PC-9 (cell line): ENCODE measurements at regions not wholly inside any gene's neighbourhood (a gene's known extent, or its start where the extent isn't known, plus 50 kb on each side); places are given as distances from the start of the nearest gene placed in this dataset.

Experiments used
- CTCF ChIP-seq: fragments of 200-600 bp; sonication (generic); conservative IDR thresholded peaks from 2 replicates; pipeline ENCODE4 v1.6.1; 2017; ENCODE audit warnings: mixed run types, antibody characterized with exemption, mild to moderate bottlenecking, moderate library complexity
- EZH2 ChIP-seq: fragments of 200-600 bp; sonication (generic); IDR thresholded peaks from 2 replicates; pipeline ENCODE4 v1.8.0; 2017; ENCODE audit warnings: antibody characterized with exemption, low read depth

- TF ChIP-seq EZH2 (no peak), CTCF (no peak)
Observed at GRCh38 chr1:168907053-168907452, 178.0 kb upstream of the DPT start.
